ENCODE measurements at regions not wholly inside any gene's neighbourhood (a gene's known extent, or its start where the extent isn't known, plus 50 kb on each side); places are given as distances from the start of the nearest gene placed in this dataset.

DNA sequence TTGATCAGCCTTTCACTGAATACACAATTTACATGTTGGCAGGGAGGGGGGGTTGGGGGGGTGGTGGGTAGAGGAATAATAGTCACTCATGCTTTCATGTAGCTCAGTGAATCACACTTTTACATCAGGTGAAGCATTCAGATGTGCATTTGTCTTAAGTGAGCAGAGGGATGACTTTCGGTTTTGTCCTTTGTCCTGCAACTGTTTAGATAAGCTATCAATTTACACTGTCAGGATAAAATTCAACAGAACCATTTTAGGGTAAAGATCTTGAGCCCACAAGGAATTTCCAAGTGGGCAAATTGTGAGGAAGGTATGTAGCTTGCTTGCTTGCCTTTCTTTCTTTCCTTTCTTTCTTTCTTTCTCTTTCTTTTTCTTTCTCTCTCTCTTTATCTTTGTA, 576.2 kb downstream of the MTRR start:
- no peak overlapping the region for H3K4me3 ChIP-seq (ENCODE audit: low read length)
- no peaks in the 10 kb centered on the region for H3F3A ChIP-seq (ENCODE audit: insufficient read depth, low read length, poor library complexity, severe bottlenecking)
- H3K36me3 ChIP-seq (ENCODE audit: insufficient read depth, low read length), result no peaks in the 10 kb centered on the region
- H3K4me2 ChIP-seq (ENCODE audit: low read length), result no peak overlapping the region
- no peaks in the 10 kb centered on the region for H3K9me3 ChIP-seq (ENCODE audit: low read length)
- no peaks in the 10 kb centered on the region for H3K79me2 ChIP-seq (replicated peaks; ENCODE audit: insufficient read depth, low read length)
- no peak overlapping the region for H3K9ac ChIP-seq (ENCODE audit: low read length)
- H2AFZ ChIP-seq (ENCODE audit: low read depth, low read length), result no peak overlapping the region
- no peak overlapping the region for H3K27ac ChIP-seq (ENCODE audit: low read length)
- TF ChIP-seq, protein P1, sequence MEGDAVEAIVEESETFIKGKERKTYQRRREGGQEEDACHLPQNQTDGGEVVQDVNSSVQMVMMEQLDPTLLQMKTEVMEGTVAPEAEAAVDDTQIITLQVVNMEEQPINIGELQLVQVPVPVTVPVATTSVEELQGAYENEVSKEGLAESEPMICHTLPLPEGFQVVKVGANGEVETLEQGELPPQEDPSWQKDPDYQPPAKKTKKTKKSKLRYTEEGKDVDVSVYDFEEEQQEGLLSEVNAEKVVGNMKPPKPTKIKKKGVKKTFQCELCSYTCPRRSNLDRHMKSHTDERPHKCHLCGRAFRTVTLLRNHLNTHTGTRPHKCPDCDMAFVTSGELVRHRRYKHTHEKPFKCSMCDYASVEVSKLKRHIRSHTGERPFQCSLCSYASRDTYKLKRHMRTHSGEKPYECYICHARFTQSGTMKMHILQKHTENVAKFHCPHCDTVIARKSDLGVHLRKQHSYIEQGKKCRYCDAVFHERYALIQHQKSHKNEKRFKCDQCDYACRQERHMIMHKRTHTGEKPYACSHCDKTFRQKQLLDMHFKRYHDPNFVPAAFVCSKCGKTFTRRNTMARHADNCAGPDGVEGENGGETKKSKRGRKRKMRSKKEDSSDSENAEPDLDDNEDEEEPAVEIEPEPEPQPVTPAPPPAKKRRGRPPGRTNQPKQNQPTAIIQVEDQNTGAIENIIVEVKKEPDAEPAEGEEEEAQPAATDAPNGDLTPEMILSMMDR (IDR thresholded peaks at IDR 0.05; ENCODE audit: poor library complexity, severe bottlenecking), result no peak
- no peak for TF ChIP-seq RAD21 (conservative IDR thresholded peaks at IDR 0.05)
- TF ChIP-seq EP300 (conservative IDR thresholded peaks at IDR 0.05; ENCODE audit: poor library complexity, severe bottlenecking), result no peak
- no peak for TF ChIP-seq MXI1 (conservative IDR thresholded peaks at IDR 0.05; ENCODE audit: poor library complexity, severe bottlenecking)
- TF ChIP-seq, protein P2, sequence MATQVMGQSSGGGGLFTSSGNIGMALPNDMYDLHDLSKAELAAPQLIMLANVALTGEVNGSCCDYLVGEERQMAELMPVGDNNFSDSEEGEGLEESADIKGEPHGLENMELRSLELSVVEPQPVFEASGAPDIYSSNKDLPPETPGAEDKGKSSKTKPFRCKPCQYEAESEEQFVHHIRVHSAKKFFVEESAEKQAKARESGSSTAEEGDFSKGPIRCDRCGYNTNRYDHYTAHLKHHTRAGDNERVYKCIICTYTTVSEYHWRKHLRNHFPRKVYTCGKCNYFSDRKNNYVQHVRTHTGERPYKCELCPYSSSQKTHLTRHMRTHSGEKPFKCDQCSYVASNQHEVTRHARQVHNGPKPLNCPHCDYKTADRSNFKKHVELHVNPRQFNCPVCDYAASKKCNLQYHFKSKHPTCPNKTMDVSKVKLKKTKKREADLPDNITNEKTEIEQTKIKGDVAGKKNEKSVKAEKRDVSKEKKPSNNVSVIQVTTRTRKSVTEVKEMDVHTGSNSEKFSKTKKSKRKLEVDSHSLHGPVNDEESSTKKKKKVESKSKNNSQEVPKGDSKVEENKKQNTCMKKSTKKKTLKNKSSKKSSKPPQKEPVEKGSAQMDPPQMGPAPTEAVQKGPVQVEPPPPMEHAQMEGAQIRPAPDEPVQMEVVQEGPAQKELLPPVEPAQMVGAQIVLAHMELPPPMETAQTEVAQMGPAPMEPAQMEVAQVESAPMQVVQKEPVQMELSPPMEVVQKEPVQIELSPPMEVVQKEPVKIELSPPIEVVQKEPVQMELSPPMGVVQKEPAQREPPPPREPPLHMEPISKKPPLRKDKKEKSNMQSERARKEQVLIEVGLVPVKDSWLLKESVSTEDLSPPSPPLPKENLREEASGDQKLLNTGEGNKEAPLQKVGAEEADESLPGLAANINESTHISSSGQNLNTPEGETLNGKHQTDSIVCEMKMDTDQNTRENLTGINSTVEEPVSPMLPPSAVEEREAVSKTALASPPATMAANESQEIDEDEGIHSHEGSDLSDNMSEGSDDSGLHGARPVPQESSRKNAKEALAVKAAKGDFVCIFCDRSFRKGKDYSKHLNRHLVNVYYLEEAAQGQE (IDR thresholded peaks at IDR 0.05; ENCODE audit: borderline replicate concordance), result no peak
- TF ChIP-seq EZH2 (IDR thresholded peaks at IDR 0.05; ENCODE audit: borderline replicate concordance, insufficient read depth, low read length, poor library complexity, severe bottlenecking), result no peak
- TF ChIP-seq TAF1 (IDR thresholded peaks at IDR 0.05; ENCODE audit: low read depth), result no peak
- no peak for TF ChIP-seq POLR2AphosphoS5 (IDR thresholded peaks at IDR 0.05)
- TF ChIP-seq SMC3 (conservative IDR thresholded peaks at IDR 0.05; ENCODE audit: poor library complexity), result no peak
- H4K20me1 ChIP-seq (ENCODE audit: insufficient read depth), result no peaks in the 10 kb centered on the region
- no peaks in the 10 kb centered on the region for H3K27me3 ChIP-seq (ENCODE audit: insufficient read depth, low read depth, low read length)
- H3K9me2 ChIP-seq (ENCODE audit: insufficient read depth, low read length), result no peaks in the 10 kb centered on the region

DNA sequence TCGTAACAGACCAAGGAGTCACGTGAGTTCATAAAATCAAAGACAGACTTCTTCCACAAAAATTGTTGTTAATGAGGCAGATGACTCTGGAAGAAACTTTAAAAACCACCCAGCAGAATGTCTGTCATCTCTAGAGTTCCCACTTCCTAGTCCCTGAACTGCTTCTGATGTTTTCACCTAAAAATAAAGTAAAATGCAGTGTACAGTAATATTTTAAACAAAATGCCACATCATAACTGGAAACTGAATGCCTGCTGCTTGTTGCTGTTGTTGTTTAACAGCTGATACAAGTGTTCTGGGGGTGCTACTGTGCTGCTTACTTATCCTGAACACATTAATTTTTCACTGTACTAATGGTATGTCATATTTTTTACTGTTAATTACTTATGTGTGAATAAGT, 577.2 kb downstream of the MTRR start:
- H2AFZ ChIP-seq (ENCODE audit: low read depth, low read length), result no peak overlapping the region
- no peak overlapping the region for H3K27ac ChIP-seq (ENCODE audit: low read length)
- no peaks in the 10 kb centered on the region for H3K27me3 ChIP-seq (ENCODE audit: insufficient read depth, low read depth, low read length)
- TF ChIP-seq, protein P2 (IDR thresholded peaks at IDR 0.05; ENCODE audit: borderline replicate concordance), result no peak
- TF ChIP-seq SMC3 (conservative IDR thresholded peaks at IDR 0.05; ENCODE audit: poor library complexity) (no peak), RAD21 (conservative IDR thresholded peaks at IDR 0.05) (no peak), EZH2 (IDR thresholded peaks at IDR 0.05; ENCODE audit: borderline replicate concordance, insufficient read depth, low read length, poor library complexity, severe bottlenecking) (no peak), MXI1 (conservative IDR thresholded peaks at IDR 0.05; ENCODE audit: poor library complexity, severe bottlenecking) (no peak), POLR2AphosphoS5 (IDR thresholded peaks at IDR 0.05) (no peak), EP300 (conservative IDR thresholded peaks at IDR 0.05; ENCODE audit: poor library complexity, severe bottlenecking) (no peak)
- no peaks in the 10 kb centered on the region for H4K20me1 ChIP-seq (ENCODE audit: insufficient read depth)
- no peaks in the 10 kb centered on the region for H3K9me3 ChIP-seq (ENCODE audit: low read length)
- no peak overlapping the region for H3K4me3 ChIP-seq (ENCODE audit: low read length)
- no peak overlapping the region for H3K4me2 ChIP-seq (ENCODE audit: low read length)
- H3K79me2 ChIP-seq (replicated peaks; ENCODE audit: insufficient read depth, low read length), result no peaks in the 10 kb centered on the region
- H3F3A ChIP-seq (ENCODE audit: insufficient read depth, low read length, poor library complexity, severe bottlenecking), result no peaks in the 10 kb centered on the region
- no peaks in the 10 kb centered on the region for H3K36me3 ChIP-seq (ENCODE audit: insufficient read depth, low read length)
- H3K9ac ChIP-seq (ENCODE audit: low read length), result no peak overlapping the region
- H3K9me2 ChIP-seq (ENCODE audit: insufficient read depth, low read length), result no peaks in the 10 kb centered on the region

Measured in neural cell (in vitro differentiated cells).